Thoracic aorta (tissue), 2 donors: ENCODE measurements at regions not wholly inside any gene's neighbourhood (a gene's known extent, or its start where the extent isn't known, plus 50 kb on each side); places are given as distances from the start of the nearest gene placed in this dataset.
"Not testable (repeated sequence)": the region's sequence is repeated elsewhere in the genome, so short reads cannot be mapped to it uniquely, and the experiment has no call there.

Source experiments
- ATAC-seq: fragments of 150-250 bp; one replicate; pipeline ENCODE4 v1.8.0; 2017; ENCODE audit warnings: low read depth; ENCODE audit not compliant: insufficient number of reproducible peaks, low FRiP score
- DNase-seq: peaks from one replicate; pipeline ENCODE4 v3.0.0-alpha.2; 2020; ENCODE audit warnings: low spot score
- H3K27ac ChIP-seq, 2 donors: fragments of 200-600 bp; sonication (generic); 1 replicate in 1 of 2; 2 replicates in 1 of 2; pipeline ENCODE4 v1.5.1; 2016; ENCODE audit warnings: mild to moderate bottlenecking in 2 of 2, moderate library complexity in 2 of 2
- H3K27me3 ChIP-seq: fragments of 200-600 bp; sonication (generic); replicated peaks from 2 replicates; pipeline ENCODE4 v1.6.0; 2016; ENCODE audit warnings: mild to moderate bottlenecking; ENCODE audit not compliant: insufficient read depth
- H3K36me3 ChIP-seq: fragments of 200-600 bp; sonication (generic); one replicate; pipeline ENCODE4 v1.5.1; 2016
- H3K4me1 ChIP-seq, 2 donors: fragments of 200-600 bp; sonication (generic); 1 replicate in 1 of 2; 2 replicates in 1 of 2; pipeline versions ENCODE4 v1.5.1 to v1.6.0; 2016; ENCODE audit warnings: low read depth in 2 of 2, mild to moderate bottlenecking in 1 of 2; ENCODE audit not compliant: control insufficient read depth in 1 of 2
- H3K4me3 ChIP-seq: fragments of 200-600 bp; sonication (generic); 2 replicates; pipeline ENCODE4 v1.5.1; 2016; ENCODE audit warnings: mild to moderate bottlenecking
- H3K9me3 ChIP-seq: fragments of 200-600 bp; sonication (generic); 2 replicates; pipeline ENCODE4 v1.5.1; 2016
- CTCF ChIP-seq: fragments of 200-600 bp; sonication (generic); IDR thresholded peaks from one replicate; pipeline ENCODE4 v1.5.1; 2019; ENCODE audit warnings: antibody characterized with exemption

- TF ChIP-seq CTCF: no peak
- no peak for ATAC-seq
- DNase-seq: no peak
- no peaks in the 10 kb centered on the region for H3K27me3 ChIP-seq
- no peaks in the 10 kb centered on the region for H3K9me3 ChIP-seq
- no peaks in the 10 kb centered on the region for H3K4me1 ChIP-seq
- H3K27ac ChIP-seq: no peak overlapping the region
- H3K36me3 ChIP-seq: no peaks in the 10 kb centered on the region
- H3K4me3 ChIP-seq: peak overlapping the region; percentile 64
These were observed 238.1 kb upstream of the IRAK1BP1 start for GRCh38 chr6:78629154-78629721.

GRCh38 chr6:78629836-78630235, 237.5 kb upstream of the IRAK1BP1 start:
- H3K27ac ChIP-seq: no peak overlapping the region
- no peak for ATAC-seq
- TF ChIP-seq CTCF: no peak

GRCh38 chr6:78631976-78632375, 235.4 kb upstream of the IRAK1BP1 start:
- no peaks in the 10 kb centered on the region for H3K27me3 ChIP-seq
- H3K27ac ChIP-seq: no peak overlapping the region
- no peak for TF ChIP-seq CTCF
- H3K4me3 ChIP-seq: no peak overlapping the region
- ATAC-seq (no peak), DNase-seq (no peak)
- H3K36me3 ChIP-seq: no peaks in the 10 kb centered on the region
- H3K4me1 ChIP-seq: no peaks in the 10 kb centered on the region
- no peaks in the 10 kb centered on the region for H3K9me3 ChIP-seq

More at GRCh38 chr6:78629836-78630235, 237.5 kb upstream of the IRAK1BP1 start:
- DNase-seq: no peak
- no peaks in the 10 kb centered on the region for H3K4me1 ChIP-seq
- peak overlapping the region; percentile 64 for H3K4me3 ChIP-seq
- no peaks in the 10 kb centered on the region for H3K36me3 ChIP-seq
- no peaks in the 10 kb centered on the region for H3K9me3 ChIP-seq
- no peaks in the 10 kb centered on the region for H3K27me3 ChIP-seq

- no peaks in the 10 kb centered on the region for H3K27me3 ChIP-seq
These were observed 227.9 kb upstream of the IRAK1BP1 start for GRCh38 chr6:78639111-78640110.

GRCh38 chr6:78643976-78644375, 223.4 kb upstream of the IRAK1BP1 start:
- DNase-seq, H3K4me1 ChIP-seq, H3K4me3 ChIP-seq, H3K27me3 ChIP-seq, H3K9me3 ChIP-seq, H3K36me3 ChIP-seq, ATAC-seq, H3K27ac ChIP-seq: not testable (repeated sequence)

More at GRCh38 chr6:78639111-78640110, 227.9 kb upstream of the IRAK1BP1 start:
- no peaks in the 10 kb centered on the region for H3K9me3 ChIP-seq
- no peak overlapping the region for H3K4me3 ChIP-seq
- TF ChIP-seq CTCF: no peak
- no peak overlapping the region for H3K27ac ChIP-seq
- H3K4me1 ChIP-seq: no peaks in the 10 kb centered on the region
- no peaks in the 10 kb centered on the region for H3K36me3 ChIP-seq
- DNase-seq (no peak), ATAC-seq (no peak)

- H3K36me3 ChIP-seq, H3K4me3 ChIP-seq, H3K27ac ChIP-seq, H3K4me1 ChIP-seq, H3K27me3 ChIP-seq, DNase-seq, ATAC-seq, H3K9me3 ChIP-seq: not testable (repeated sequence)
These were observed 220.6 kb upstream of the IRAK1BP1 start for GRCh38 chr6:78646542-78647415.

- not testable (repeated sequence) for H3K9me3 ChIP-seq
These were observed 201.5 kb upstream of the IRAK1BP1 start for GRCh38 chr6:78665819-78666218.

More at GRCh38 chr6:78665819-78666218, 201.5 kb upstream of the IRAK1BP1 start:
- not testable (repeated sequence) for H3K27me3 ChIP-seq, H3K4me3 ChIP-seq, H3K27ac ChIP-seq, ATAC-seq, DNase-seq, H3K4me1 ChIP-seq, H3K36me3 ChIP-seq
